HCT116 (cell line): ENCODE measurements at regions not wholly inside any gene's neighbourhood (a gene's known extent, or its start where the extent isn't known, plus 50 kb on each side); places are given as distances from the start of the nearest gene placed in this dataset.

ENCODE experiments used
- POLR2A ChIP-seq: IDR thresholded peaks from 2 replicates; pipeline ENCODE4 v1.7.0; 2011; ENCODE audit warnings: borderline replicate concordance; ENCODE audit not compliant: insufficient read depth, insufficient read length; ENCODE audit errors: extremely low read depth
- TF ChIP-seq, protein P1 (sequence below), 3 experiments: fragments of 200-600 bp in 1 of 3; sonication (generic) in 1 of 3; IDR thresholded peaks in 2 of 3; conservative IDR thresholded peaks in 1 of 3; 2 replicates each; pipeline ENCODE4 v1.5.1; 2012 to 2017; ENCODE audit warnings: low read depth in 2 of 3, low read length in 2 of 3, antibody characterized with exemption in 1 of 3, borderline replicate concordance in 1 of 3, control low read depth in 1 of 3, mild to moderate bottlenecking in 1 of 3, mixed read lengths in 1 of 3, mixed run types in 1 of 3, moderate library complexity in 1 of 3; ENCODE audit not compliant: insufficient read depth in 1 of 3

DNA sequence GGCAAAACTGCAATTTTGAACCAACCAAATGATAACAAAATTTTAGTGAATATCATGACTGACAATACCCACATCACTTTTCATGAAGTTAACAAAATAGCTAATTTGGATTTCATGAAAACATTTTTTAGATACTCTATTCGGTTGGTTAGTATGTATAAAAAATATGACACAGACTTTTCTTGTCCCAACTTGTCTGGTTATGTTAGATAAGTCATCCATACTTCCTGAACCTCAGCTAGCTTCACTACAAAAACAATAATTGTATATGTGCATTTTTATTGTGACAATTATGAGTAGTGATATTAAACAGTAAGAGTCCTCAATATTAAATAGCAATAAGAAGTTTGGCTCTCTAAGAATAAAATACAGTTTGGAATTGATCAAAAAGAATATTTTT is 408.1 kb upstream of the DSEL start:
- no peak for TF ChIP-seq POLR2A
- TF ChIP-seq, protein P1, sequence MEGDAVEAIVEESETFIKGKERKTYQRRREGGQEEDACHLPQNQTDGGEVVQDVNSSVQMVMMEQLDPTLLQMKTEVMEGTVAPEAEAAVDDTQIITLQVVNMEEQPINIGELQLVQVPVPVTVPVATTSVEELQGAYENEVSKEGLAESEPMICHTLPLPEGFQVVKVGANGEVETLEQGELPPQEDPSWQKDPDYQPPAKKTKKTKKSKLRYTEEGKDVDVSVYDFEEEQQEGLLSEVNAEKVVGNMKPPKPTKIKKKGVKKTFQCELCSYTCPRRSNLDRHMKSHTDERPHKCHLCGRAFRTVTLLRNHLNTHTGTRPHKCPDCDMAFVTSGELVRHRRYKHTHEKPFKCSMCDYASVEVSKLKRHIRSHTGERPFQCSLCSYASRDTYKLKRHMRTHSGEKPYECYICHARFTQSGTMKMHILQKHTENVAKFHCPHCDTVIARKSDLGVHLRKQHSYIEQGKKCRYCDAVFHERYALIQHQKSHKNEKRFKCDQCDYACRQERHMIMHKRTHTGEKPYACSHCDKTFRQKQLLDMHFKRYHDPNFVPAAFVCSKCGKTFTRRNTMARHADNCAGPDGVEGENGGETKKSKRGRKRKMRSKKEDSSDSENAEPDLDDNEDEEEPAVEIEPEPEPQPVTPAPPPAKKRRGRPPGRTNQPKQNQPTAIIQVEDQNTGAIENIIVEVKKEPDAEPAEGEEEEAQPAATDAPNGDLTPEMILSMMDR (IDR thresholded peaks at IDR 0.05 in 2 of 3, conservative IDR thresholded peaks at IDR 0.05 in 1 of 3; ENCODE audit: borderline replicate concordance in 1 of 3, insufficient read depth in 1 of 3, low read depth in 2 of 3, low read length in 2 of 3): no peak
